Testis (tissue), 2 donors: ENCODE measurements at regions not wholly inside any gene's neighbourhood (a gene's known extent, or its start where the extent isn't known, plus 50 kb on each side); places are given as distances from the start of the nearest gene placed in this dataset.

ENCODE experiments used
- DNase-seq: peaks from one replicate; pipeline ENCODE4 v3.0.0-alpha.2; 2019
- H3K27ac ChIP-seq, 2 donors: fragments of 200-600 bp; sonication (generic); one replicate each; pipeline ENCODE4 v1.5.1; 2019
- H3K27me3 ChIP-seq: fragments of 200-600 bp; sonication (generic); one replicate; pipeline ENCODE4 v1.5.1; 2019
- H3K36me3 ChIP-seq: fragments of 200-600 bp; sonication (generic); one replicate; pipeline ENCODE4 v1.5.1; 2017; ENCODE audit warnings: low read depth; ENCODE audit errors: missing control alignments
- H3K4me1 ChIP-seq: fragments of 200-600 bp; sonication (generic); one replicate; pipeline ENCODE4 v1.5.1; 2019
- H3K4me3 ChIP-seq, 2 donors: fragments of 200-600 bp; sonication (generic); one replicate each; pipeline ENCODE4 v1.5.1; 2017 to 2019
- H3K9me3 ChIP-seq: fragments of 200-600 bp; sonication (generic); one replicate; pipeline ENCODE4 v1.5.1; 2017
- POLR2A ChIP-seq: fragments of 450-650 bp; IDR thresholded peaks from one replicate; pipeline ENCODE4 v1.6.1; 2017; ENCODE audit warnings: antibody characterized with exemption, mild to moderate bottlenecking, moderate library complexity
- WGBS, 2 donors: methylation state at CpG; one replicate each; pipeline ENCODE4 v1.1.5; 2018; 5-methylcytosine and 5-hydroxymethylcytosine counted together
- intact Hi-C: fragments of 100-400 bp; cut with DNase I; formaldehyde crosslinking; loops from one replicate; pipeline ENCODE4 v1.15.1; 2023; ENCODE audit warnings: low total_unique reads
- TF ChIP-seq, protein P1 (sequence below), 3 experiments: fragments of 450-650 bp in 2 of 3; fragments of 200-600 bp in 1 of 3; sonication (generic) in 1 of 3; IDR thresholded peaks; one replicate each; pipeline ENCODE4 v1.5.1; 2016 to 2019; ENCODE audit warnings: antibody characterized with exemption in 3 of 3, mild to moderate bottlenecking in 2 of 3, moderate library complexity in 1 of 3

DNA sequence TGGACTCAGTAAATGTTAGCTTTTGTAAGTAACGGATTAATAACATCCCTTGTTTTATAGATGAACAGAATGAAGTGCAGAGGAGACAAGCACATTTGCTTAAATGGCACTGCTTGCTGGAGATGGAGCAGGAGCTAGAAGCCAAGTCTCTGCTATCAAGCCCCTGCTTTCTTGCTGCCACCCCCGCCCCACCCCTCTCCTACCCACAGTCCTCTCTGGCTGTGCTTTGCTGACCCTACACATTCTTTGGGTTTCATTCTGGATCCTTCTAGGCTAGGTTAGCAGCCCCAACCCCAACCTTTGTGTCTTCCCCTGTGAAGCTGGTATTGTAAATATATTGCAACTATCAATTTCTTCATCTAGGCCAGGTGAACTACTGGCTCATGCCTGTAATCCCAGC, 77.5 kb upstream of the CAPZB start:
- TF ChIP-seq POLR2A, result no peak
- TF ChIP-seq, protein P1, sequence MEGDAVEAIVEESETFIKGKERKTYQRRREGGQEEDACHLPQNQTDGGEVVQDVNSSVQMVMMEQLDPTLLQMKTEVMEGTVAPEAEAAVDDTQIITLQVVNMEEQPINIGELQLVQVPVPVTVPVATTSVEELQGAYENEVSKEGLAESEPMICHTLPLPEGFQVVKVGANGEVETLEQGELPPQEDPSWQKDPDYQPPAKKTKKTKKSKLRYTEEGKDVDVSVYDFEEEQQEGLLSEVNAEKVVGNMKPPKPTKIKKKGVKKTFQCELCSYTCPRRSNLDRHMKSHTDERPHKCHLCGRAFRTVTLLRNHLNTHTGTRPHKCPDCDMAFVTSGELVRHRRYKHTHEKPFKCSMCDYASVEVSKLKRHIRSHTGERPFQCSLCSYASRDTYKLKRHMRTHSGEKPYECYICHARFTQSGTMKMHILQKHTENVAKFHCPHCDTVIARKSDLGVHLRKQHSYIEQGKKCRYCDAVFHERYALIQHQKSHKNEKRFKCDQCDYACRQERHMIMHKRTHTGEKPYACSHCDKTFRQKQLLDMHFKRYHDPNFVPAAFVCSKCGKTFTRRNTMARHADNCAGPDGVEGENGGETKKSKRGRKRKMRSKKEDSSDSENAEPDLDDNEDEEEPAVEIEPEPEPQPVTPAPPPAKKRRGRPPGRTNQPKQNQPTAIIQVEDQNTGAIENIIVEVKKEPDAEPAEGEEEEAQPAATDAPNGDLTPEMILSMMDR (IDR thresholded peaks at IDR 0.05), result no peak
- Histone ChIP-seq H3K27ac (peak overlapping the region in 1 of 2 donors; percentile 74), H3K9me3 (no peaks in the 10 kb centered on the region), H3K4me1 (peaks cover 12% of the 10 kb centered on the region), H3K4me3 (no peak overlapping the region), H3K27me3 (no peaks in the 10 kb centered on the region), H3K36me3 (no peaks in the 10 kb centered on the region)
- DNase-seq, result no peak
- WGBS, 2 donors, result 78 to 96% methylated on average over 2 of the region's 2 CpGs
- intact Hi-C loops, result no loop called here

DNA sequence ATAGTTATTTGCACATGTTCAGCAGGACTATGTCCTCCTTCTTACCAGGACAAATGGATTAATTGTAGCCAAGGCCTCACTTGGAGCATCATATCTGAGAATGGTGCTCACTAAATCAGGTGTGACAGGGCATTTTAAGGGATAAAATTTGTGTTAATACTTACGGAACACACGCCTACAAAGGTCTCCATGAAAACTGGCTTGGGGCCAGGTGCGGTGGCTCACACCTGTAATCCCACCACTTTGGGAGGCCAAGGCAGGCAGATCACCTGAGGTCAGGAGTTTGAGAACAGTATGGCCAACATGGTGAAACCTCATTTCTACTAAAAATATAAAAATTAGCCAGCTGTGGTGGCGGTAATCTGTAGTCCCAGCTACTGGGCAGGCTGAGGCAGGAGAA, 75.1 kb upstream of the CAPZB start:
- Histone ChIP-seq H3K4me1 (peaks cover 12% of the 10 kb centered on the region), H3K4me3 (no peak overlapping the region), H3K9me3 (no peaks in the 10 kb centered on the region), H3K27ac (no peak overlapping the region), H3K36me3 (no peaks in the 10 kb centered on the region), H3K27me3 (no peaks in the 10 kb centered on the region)
- WGBS, 2 donors, result 94 to 100% methylated on average over 4 of the region's 4 CpGs
- intact Hi-C loops, result no loop called here
- DNase-seq, result no peak
- no peak for TF ChIP-seq POLR2A
- TF ChIP-seq, protein P1 (IDR thresholded peaks at IDR 0.05), result no peak

DNA sequence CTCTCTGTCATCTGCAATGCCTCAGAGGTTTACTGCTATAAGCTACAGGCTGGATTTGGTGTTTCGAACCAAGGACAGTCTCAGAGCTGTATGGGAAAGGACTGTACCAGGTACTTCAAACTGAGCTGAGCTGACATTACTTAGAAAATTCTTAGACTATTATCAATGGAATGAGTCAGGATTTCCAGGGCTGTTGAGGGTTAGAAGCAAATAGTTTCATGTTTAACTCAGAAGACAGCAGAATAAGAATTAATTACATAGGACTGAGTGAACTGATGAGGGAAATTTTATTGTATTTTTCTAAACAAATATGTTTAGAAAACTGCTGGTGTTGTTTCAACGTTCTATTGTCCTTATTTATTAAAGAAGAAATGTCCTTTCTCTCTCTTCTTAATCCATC, 74.3 kb upstream of the CAPZB start:
- H3K27me3 ChIP-seq, result no peaks in the 10 kb centered on the region
- WGBS, 2 donors, result 82% methylated on average over 2 of the region's 2 CpGs
- H3K27ac ChIP-seq, result no peak overlapping the region
- no peak overlapping the region for H3K4me3 ChIP-seq
- DNase-seq, result no peak
- H3K9me3 ChIP-seq, result no peaks in the 10 kb centered on the region
- no peaks in the 10 kb centered on the region for H3K36me3 ChIP-seq
- TF ChIP-seq POLR2A, result no peak
- TF ChIP-seq, protein P1 (IDR thresholded peaks at IDR 0.05), result no peak
- H3K4me1 ChIP-seq, result peaks cover 12% of the 10 kb centered on the region
- intact Hi-C loops, result no loop called here

DNA sequence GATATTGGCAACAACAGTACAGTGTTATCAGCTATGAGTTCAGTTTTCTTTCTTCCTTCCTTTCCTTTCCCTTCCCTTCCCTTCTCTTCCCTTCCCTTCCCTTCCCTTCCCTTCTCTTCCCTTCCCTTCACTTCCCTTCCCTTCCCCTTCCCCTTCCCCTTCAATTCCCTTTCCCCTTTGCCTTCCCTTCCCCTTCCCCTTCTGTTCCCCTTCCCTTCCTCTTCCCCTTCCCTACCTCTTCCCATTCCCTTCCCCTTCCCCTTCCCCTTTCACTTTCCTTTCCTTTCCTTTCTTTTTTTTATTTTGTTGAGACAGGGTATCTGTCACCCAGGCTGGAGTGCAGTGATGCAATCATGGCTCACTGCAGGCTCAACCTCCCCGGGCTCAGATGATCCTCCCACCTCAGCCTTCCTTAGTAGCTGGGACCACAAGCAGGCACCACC, 72.3 kb upstream of the CAPZB start:
- no peak overlapping the region for H3K27ac ChIP-seq
- H3K4me3 ChIP-seq, result no peak overlapping the region
- no peaks in the 10 kb centered on the region for H3K27me3 ChIP-seq
- WGBS, 2 donors, result 69 to 94% methylated on average over 1 of the region's 1 CpG
- intact Hi-C loops, result no loop called here
- TF ChIP-seq, protein P1 (IDR thresholded peaks at IDR 0.05), result no peak
- TF ChIP-seq POLR2A, result no peak
- H3K4me1 ChIP-seq, result peaks cover under 1% of the 10 kb centered on the region
- H3K9me3 ChIP-seq, result no peaks in the 10 kb centered on the region
- no peak for DNase-seq
- H3K36me3 ChIP-seq, result no peaks in the 10 kb centered on the region

DNA sequence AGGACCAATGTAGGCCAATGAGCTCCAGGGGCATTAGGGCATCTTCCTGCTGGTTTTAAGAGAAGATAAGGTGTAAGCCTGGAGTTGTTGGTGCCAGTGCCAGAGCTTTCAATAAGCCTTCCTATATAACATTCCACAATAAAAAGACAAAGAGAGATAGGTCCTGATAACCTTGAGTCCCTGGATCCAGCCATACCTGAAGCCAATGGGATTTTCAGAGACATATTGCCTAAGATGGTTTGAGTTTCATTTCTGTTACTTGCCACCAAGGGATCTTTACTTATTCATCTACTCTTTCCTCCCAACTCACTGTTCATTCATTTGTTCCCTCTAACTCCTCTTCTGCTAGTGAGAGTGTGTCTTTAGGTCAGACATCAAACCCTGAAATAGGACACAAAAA, 68.8 kb upstream of the CAPZB start:
- no peak for DNase-seq
- Histone ChIP-seq H3K4me3 (no peak overlapping the region), H3K27ac (no peak overlapping the region), H3K4me1 (no peaks in the 10 kb centered on the region), H3K9me3 (no peaks in the 10 kb centered on the region), H3K36me3 (no peaks in the 10 kb centered on the region), H3K27me3 (no peaks in the 10 kb centered on the region)
- no peak for TF ChIP-seq POLR2A
- TF ChIP-seq, protein P1 (IDR thresholded peaks at IDR 0.05), result no peak
- intact Hi-C loops, result no loop called here
